ENCODE measurements at regions not wholly inside any gene's neighbourhood (a gene's known extent, or its start where the extent isn't known, plus 50 kb on each side); places are given as distances from the start of the nearest gene placed in this dataset.

DNA sequence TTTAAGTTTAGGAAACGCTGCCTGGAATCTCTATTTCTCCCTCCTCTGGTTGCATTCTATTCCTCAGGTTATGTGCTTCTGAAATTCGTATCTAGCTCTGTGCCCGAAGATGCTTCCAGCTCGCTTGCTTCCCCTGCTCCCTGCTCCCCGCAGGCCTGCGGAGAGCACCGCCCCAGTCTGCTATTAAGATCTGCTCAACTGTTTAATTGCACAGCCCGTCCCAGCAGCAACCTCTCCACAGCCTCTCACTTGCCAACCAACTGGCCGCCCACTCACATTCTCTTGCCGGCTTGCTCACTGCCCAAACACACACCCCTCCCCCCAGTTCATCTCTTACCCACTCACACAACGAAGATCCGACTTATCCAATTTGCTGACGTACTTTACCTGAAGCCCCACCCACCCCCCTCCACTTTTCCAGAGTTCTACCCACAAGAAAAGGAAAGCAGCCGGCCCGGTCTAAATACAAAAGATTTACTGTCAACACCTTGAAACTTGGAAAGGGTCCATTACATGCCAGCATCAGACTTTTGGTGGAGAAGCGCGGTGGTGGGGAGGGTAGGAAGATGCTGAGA lies 167.3 kb upstream of the KLF14 start:
- no peaks in the 10 kb centered on the region for H3K9me3 ChIP-seq (ENCODE audit: control insufficient read depth in 5 of 5, low read length in 5 of 5)
- H3K27me3 ChIP-seq (ENCODE audit: control insufficient read depth in 5 of 5, insufficient read depth in 4 of 5, low read length in 5 of 5), result no peaks in the 10 kb centered on the region
- peaks cover 2 to 41% (median 8%) of the 10 kb centered on the region in 5 donors for H3K4me1 ChIP-seq (ENCODE audit: control insufficient read depth in 5 of 5, insufficient read depth in 5 of 5, low read length in 5 of 5)
- H3K27ac ChIP-seq (ENCODE audit: low read depth, low read length), result peak overlapping the region; percentile 48
- H3K9ac ChIP-seq (ENCODE audit: low read length in 5 of 5), result peak overlapping the region in 1 of 5 donors; percentile 55
- no peak overlapping the region for H3K4me3 ChIP-seq (ENCODE audit: low read depth in 1 of 5, low read length in 5 of 5)
- peaks cover 0 to 36% (median 22%) of the 10 kb centered on the region in 5 donors for H3K36me3 ChIP-seq (ENCODE audit: control insufficient read depth in 5 of 5, insufficient read depth in 5 of 5, low read length in 5 of 5)

DNA sequence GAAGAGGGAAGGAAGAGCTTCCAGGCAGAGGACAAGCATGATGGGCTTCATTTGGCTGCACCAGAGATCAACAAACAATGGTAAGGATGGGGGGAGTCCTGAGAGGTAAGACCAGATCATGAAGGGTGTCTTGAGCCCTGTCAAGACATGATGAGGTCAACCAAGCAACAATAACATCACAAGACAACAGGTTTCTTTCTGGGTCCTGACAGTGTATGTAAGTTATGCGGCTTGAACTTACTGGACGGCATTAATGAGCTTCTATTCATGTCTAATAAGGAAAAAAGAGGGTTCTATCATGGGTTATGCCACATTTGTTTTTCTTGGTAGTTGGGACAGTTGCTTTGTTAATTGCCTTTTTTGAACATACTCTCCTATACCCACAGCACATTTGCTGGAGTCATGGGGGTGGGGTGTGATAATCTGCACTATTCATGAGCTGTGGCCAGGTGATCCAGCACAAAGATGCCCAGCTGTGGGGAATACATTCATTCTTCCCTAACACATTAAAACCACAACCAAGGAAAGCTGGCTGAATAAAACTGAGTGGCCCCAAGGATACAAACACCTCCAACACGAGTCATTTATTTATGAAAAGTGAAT lies 168.8 kb upstream of the KLF14 start:
- H3K36me3 ChIP-seq (ENCODE audit: control insufficient read depth in 5 of 5, insufficient read depth in 5 of 5, low read length in 5 of 5), result peaks cover 0 to 28% (median 16%) of the 10 kb centered on the region in 5 donors

DNA sequence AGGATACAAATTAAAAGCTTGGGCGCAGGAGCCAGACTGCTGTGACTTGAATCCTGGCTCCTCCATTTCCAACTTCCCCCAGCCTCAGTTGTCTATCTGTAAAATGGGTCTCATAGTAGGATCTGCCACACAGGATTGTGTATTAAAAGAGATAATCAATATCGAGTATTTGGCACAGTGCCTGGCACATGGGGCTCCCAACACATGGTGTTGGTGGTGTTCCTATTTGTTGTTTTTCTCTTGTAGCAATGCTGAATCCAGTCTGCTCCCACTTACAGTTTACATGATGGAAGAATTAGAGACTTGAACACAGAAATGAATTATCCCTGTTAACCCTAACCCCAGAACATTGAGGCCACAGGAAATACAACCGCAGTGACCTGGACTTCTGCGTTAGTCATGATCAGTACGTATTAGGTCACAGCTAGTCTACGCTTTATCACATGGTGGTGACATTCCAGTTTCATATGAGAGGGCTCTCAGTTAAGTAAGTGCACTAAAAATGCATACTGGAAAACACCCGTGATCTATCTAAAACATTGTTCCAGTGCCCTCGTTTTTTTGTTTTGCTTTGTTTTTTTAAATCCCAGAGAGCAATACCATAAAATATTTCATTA lies 169.5 kb upstream of the KLF14 start:
- peak overlapping the region; percentile 37 for H3K27ac ChIP-seq (ENCODE audit: low read depth, low read length)
- no peak overlapping the region for H3K4me3 ChIP-seq (ENCODE audit: low read depth in 1 of 5, low read length in 5 of 5)
- peaks cover 0 to 27% (median 8%) of the 10 kb centered on the region in 5 donors for H3K4me1 ChIP-seq (ENCODE audit: control insufficient read depth in 5 of 5, insufficient read depth in 5 of 5, low read length in 5 of 5)
- no peak overlapping the region for H3K9ac ChIP-seq (ENCODE audit: low read length in 5 of 5)
- H3K36me3 ChIP-seq (ENCODE audit: control insufficient read depth in 5 of 5, insufficient read depth in 5 of 5, low read length in 5 of 5), result peaks cover 0 to 24% (median 13%) of the 10 kb centered on the region in 5 donors
- H3K9me3 ChIP-seq (ENCODE audit: control insufficient read depth in 5 of 5, low read length in 5 of 5), result no peaks in the 10 kb centered on the region
- H3K27me3 ChIP-seq (ENCODE audit: control insufficient read depth in 5 of 5, insufficient read depth in 4 of 5, low read length in 5 of 5), result no peaks in the 10 kb centered on the region

More for the DNA sequence above, 168.8 kb upstream of the KLF14 start:
- H3K27me3 ChIP-seq (ENCODE audit: control insufficient read depth in 5 of 5, insufficient read depth in 4 of 5, low read length in 5 of 5), result no peaks in the 10 kb centered on the region
- H3K27ac ChIP-seq (ENCODE audit: low read depth, low read length), result peak overlapping the region; percentile 25
- no peak overlapping the region for H3K4me3 ChIP-seq (ENCODE audit: low read depth in 1 of 5, low read length in 5 of 5)
- H3K9ac ChIP-seq (ENCODE audit: low read length in 5 of 5), result no peak overlapping the region
- peaks cover 0 to 28% (median 8%) of the 10 kb centered on the region in 5 donors for H3K4me1 ChIP-seq (ENCODE audit: control insufficient read depth in 5 of 5, insufficient read depth in 5 of 5, low read length in 5 of 5)
- no peaks in the 10 kb centered on the region for H3K9me3 ChIP-seq (ENCODE audit: control insufficient read depth in 5 of 5, low read length in 5 of 5)

DNA sequence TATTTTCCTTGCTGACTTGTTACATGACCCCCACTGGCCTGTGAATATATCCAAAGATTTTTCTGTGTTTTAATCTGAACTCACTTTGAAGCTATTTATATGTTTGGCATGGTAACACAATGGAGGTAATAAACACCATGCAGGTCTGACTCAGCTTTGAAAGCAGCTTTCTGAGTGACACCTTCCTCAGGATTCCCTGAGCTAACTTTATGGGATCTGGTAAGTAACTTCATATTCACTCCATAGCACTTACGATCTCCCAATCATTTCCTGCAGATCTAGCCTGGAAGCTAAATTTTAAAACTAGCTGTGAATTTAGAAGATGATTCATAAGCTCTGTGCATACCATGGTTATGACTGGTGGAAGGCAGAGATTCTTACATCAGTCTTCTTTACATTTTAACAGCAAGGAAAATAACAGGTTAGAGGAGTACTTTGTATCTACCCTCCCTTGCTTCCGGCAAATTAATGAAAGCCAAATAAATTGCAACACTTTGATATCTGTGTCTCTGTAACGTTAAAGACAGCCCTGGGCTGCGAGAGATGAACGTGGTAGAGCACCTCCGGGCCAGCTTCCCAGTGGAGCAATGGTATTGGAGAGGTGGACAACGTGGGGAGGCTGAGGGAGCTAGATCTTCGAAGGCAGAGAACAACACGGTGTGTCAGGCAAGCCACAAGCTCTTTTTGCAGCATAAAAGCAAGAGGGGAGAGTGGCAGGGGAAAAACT lies 170.2 kb upstream of the KLF14 start:
- Histone ChIP-seq H3K36me3 (ENCODE audit: control insufficient read depth in 5 of 5, insufficient read depth in 5 of 5, low read length in 5 of 5) (peaks cover 0 to 18% (median 9%) of the 10 kb centered on the region in 5 donors), H3K4me1 (ENCODE audit: control insufficient read depth in 5 of 5, insufficient read depth in 5 of 5, low read length in 5 of 5) (peaks cover 0 to 27% (median 8%) of the 10 kb centered on the region in 5 donors), H3K9me3 (ENCODE audit: control insufficient read depth in 5 of 5, low read length in 5 of 5) (no peaks in the 10 kb centered on the region), H3K9ac (ENCODE audit: low read length in 5 of 5) (no peak overlapping the region), H3K4me3 (ENCODE audit: low read depth in 1 of 5, low read length in 5 of 5) (no peak overlapping the region), H3K27ac (ENCODE audit: low read depth, low read length) (peak overlapping the region; percentile 37), H3K27me3 (ENCODE audit: control insufficient read depth in 5 of 5, insufficient read depth in 4 of 5, low read length in 5 of 5) (no peaks in the 10 kb centered on the region)

DNA sequence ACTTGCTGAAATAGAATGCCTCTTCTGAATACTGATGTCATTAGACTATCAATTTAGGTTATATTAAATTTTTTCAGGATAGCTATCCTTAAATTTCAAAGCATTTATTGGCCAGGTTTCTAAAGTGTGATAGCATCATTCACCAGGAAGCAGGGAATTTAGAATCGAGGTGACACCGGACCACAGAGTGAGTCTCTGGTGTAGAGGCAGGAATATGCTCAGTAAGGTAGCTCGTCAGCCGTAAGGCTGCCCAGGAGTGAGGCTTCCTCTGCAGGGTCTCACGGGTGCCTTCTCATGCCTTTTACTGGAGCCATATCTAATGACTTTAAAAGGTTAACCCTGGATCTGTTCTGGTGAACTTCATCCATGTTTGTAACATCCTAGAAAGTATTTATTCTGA lies 170.8 kb upstream of the KLF14 start:
- H3K9ac ChIP-seq (ENCODE audit: low read length in 5 of 5), result no peak overlapping the region
- H3K27ac ChIP-seq (ENCODE audit: low read depth, low read length), result peak overlapping the region; percentile 37

DNA sequence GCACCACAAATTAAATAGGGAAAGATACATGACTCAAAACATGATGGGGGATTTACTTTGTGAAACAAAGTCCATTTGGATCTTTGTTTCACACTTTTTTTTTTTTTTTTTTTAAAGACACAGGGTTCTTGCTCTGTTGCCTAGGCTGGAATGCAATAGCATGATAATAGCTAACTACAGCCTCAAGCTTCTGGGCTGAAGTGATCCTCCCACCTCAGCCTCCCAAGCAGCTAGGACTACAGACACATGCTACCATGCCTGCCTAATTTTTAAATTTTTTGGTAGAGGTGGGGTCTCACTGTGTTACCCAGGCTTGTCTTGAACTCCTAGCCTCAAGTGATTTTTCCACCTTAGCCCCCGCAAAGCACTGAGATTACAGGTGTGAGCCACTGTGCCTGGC lies 172.6 kb upstream of the KLF14 start:
- Histone ChIP-seq H3K27me3 (ENCODE audit: control insufficient read depth in 5 of 5, insufficient read depth in 4 of 5, low read length in 5 of 5) (no peaks in the 10 kb centered on the region), H3K4me3 (ENCODE audit: low read depth in 1 of 5, low read length in 5 of 5) (no peak overlapping the region), H3K9ac (ENCODE audit: low read length in 5 of 5) (no peak overlapping the region), H3K27ac (ENCODE audit: low read depth, low read length) (no peak overlapping the region), H3K9me3 (ENCODE audit: control insufficient read depth in 5 of 5, low read length in 5 of 5) (no peaks in the 10 kb centered on the region), H3K36me3 (ENCODE audit: control insufficient read depth in 5 of 5, insufficient read depth in 5 of 5, low read length in 5 of 5) (peaks cover 3 to 11% (median 3%) of the 10 kb centered on the region in 5 donors), H3K4me1 (ENCODE audit: control insufficient read depth in 5 of 5, insufficient read depth in 5 of 5, low read length in 5 of 5) (peaks cover 0 to 29% (median 11%) of the 10 kb centered on the region in 5 donors)

More for the DNA sequence above, 170.8 kb upstream of the KLF14 start:
- H3K4me3 ChIP-seq (ENCODE audit: low read depth in 1 of 5, low read length in 5 of 5), result no peak overlapping the region
- peaks cover 0 to 18% (median 9%) of the 10 kb centered on the region in 5 donors for H3K36me3 ChIP-seq (ENCODE audit: control insufficient read depth in 5 of 5, insufficient read depth in 5 of 5, low read length in 5 of 5)
- peaks cover 0 to 30% (median 8%) of the 10 kb centered on the region in 5 donors for H3K4me1 ChIP-seq (ENCODE audit: control insufficient read depth in 5 of 5, insufficient read depth in 5 of 5, low read length in 5 of 5)
- H3K27me3 ChIP-seq (ENCODE audit: control insufficient read depth in 5 of 5, insufficient read depth in 4 of 5, low read length in 5 of 5), result no peaks in the 10 kb centered on the region
- H3K9me3 ChIP-seq (ENCODE audit: control insufficient read depth in 5 of 5, low read length in 5 of 5), result no peaks in the 10 kb centered on the region

DNA sequence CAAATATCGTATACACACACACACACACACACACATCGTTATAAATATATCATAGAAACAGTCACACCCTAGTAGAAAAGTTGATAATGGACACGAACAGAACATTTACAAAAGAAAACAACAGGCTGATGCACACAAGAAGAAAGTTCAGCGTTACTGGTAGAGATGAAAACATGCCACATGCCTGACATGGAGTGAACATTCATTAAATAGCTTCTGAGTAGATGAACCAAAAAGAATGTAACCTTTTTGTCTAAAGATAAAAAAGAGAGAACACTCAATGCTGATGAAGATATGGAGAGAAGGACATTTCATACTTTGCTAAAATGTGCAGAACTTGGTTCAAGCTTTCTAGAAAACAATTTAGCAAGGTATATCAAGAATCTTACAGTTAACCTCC lies 173.4 kb upstream of the KLF14 start:
- no peaks in the 10 kb centered on the region for H3K27me3 ChIP-seq (ENCODE audit: control insufficient read depth in 5 of 5, insufficient read depth in 4 of 5, low read length in 5 of 5)
- H3K4me3 ChIP-seq (ENCODE audit: low read depth in 1 of 5, low read length in 5 of 5), result no peak overlapping the region
- H3K9ac ChIP-seq (ENCODE audit: low read length in 5 of 5), result no peak overlapping the region
- no peaks in the 10 kb centered on the region for H3K9me3 ChIP-seq (ENCODE audit: control insufficient read depth in 5 of 5, low read length in 5 of 5)
- H3K4me1 ChIP-seq (ENCODE audit: control insufficient read depth in 5 of 5, insufficient read depth in 5 of 5, low read length in 5 of 5), result peaks cover 2 to 36% (median 17%) of the 10 kb centered on the region in 5 donors
- H3K36me3 ChIP-seq (ENCODE audit: control insufficient read depth in 5 of 5, insufficient read depth in 5 of 5, low read length in 5 of 5), result peaks cover 3 to 10% (median 3%) of the 10 kb centered on the region in 5 donors
- no peak overlapping the region for H3K27ac ChIP-seq (ENCODE audit: low read depth, low read length)

DNA sequence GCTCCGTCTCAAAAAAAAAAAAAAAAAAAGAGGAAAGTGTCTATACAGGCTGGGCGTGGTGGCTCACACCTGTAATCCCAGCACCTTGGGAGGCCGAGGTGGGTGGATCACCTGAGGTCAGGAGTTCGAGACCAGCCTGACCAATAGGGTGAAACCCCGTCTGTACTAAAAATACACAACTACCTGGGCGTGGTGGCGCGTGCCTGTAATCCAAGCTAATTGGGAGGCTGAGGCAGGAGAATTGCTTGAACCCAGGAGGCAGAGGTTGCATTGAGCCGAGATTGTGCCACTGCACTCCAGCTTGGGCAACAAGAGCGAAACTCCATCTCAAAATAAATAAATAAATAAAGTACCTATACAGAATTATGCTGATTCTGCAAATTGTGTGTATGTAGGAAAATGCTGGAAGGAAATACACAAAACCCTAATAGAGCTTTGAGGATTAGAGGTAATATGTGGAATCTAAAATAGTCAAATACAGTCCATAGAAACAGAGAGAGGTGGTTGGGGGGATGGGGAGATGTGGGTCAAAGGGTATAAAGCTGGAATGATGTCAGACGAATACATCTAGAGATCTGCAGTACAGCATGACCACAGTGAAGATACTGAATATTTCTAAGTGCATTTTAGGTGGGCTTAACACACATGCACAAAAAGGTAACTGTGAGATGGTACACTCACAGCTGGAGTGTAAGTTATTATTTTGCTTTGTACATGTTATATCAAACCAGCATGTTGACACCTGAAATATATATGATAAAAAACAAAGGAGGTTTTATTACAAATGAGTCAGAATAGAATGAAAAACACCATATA lies 174.5 kb upstream of the KLF14 start:
- Histone ChIP-seq H3K27me3 (ENCODE audit: control insufficient read depth in 5 of 5, insufficient read depth in 4 of 5, low read length in 5 of 5) (no peaks in the 10 kb centered on the region), H3K4me1 (ENCODE audit: control insufficient read depth in 5 of 5, insufficient read depth in 5 of 5, low read length in 5 of 5) (peaks cover 2 to 40% (median 19%) of the 10 kb centered on the region in 5 donors), H3K9me3 (ENCODE audit: control insufficient read depth in 5 of 5, low read length in 5 of 5) (no peaks in the 10 kb centered on the region), H3K9ac (ENCODE audit: low read length in 5 of 5) (no peak overlapping the region), H3K36me3 (ENCODE audit: control insufficient read depth in 5 of 5, insufficient read depth in 5 of 5, low read length in 5 of 5) (peaks cover 0 to 7% (median 3%) of the 10 kb centered on the region in 5 donors), H3K27ac (ENCODE audit: low read depth, low read length) (no peak overlapping the region), H3K4me3 (ENCODE audit: low read depth in 1 of 5, low read length in 5 of 5) (no peak overlapping the region)

DNA sequence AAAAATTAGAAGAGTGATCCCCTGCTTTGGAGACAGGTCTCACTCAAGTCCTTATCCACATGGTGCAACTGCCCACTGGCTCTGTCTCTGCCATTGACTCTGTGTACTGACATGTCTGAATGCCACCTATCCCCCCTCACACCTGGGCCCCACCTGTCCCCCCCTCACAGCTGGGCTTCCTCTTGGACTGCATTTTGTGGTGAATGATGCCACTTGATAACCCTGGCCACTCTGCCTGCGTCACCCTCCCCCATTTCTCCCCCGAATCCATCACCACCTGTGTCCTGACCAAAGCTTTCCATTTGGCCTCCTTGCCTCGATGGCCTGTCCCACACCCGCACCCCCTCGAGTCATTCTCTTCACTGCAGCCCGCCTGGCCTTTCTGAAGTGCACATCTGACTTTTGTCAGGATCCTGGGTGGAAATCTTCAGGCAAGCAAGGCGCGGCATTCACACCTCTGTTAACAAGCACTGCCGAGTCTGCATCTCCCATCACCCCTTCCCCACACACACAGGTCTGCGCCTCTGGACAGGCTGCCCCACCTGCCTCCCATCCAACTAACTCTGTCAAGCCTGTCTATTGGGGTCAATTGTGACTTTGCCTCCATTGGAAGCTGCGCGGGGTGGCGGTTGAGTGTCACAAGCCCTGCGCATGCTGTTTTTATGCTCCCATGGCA lies 175.3 kb upstream of the KLF14 start:
- no peak overlapping the region for H3K4me3 ChIP-seq (ENCODE audit: low read depth in 1 of 5, low read length in 5 of 5)
- peaks cover 2 to 40% (median 24%) of the 10 kb centered on the region in 5 donors for H3K4me1 ChIP-seq (ENCODE audit: control insufficient read depth in 5 of 5, insufficient read depth in 5 of 5, low read length in 5 of 5)

More for the DNA sequence above, 175.3 kb upstream of the KLF14 start:
- Histone ChIP-seq H3K9ac (ENCODE audit: low read length in 5 of 5) (no peak overlapping the region), H3K27ac (ENCODE audit: low read depth, low read length) (peak overlapping the region; percentile 52), H3K9me3 (ENCODE audit: control insufficient read depth in 5 of 5, low read length in 5 of 5) (no peaks in the 10 kb centered on the region), H3K27me3 (ENCODE audit: control insufficient read depth in 5 of 5, insufficient read depth in 4 of 5, low read length in 5 of 5) (no peaks in the 10 kb centered on the region), H3K36me3 (ENCODE audit: control insufficient read depth in 5 of 5, insufficient read depth in 5 of 5, low read length in 5 of 5) (peaks cover 0 to 7% (median 3%) of the 10 kb centered on the region in 5 donors)
